Astrocyte (in vitro differentiated cells and primary cell): ENCODE measurements at regions not wholly inside any gene's neighbourhood (a gene's known extent, or its start where the extent isn't known, plus 50 kb on each side); places are given as distances from the start of the nearest gene placed in this dataset.

Source experiments
- EZH2 ChIP-seq: IDR thresholded peaks from 2 replicates; pipeline ENCODE4 v1.6.1; 2012; ENCODE audit warnings: mild to moderate bottlenecking, low read length, inconsistent platforms; ENCODE audit not compliant: insufficient read depth
- TF ChIP-seq, protein P1 (sequence below): IDR thresholded peaks from 2 replicates; pipeline ENCODE4 v1.5.1; 2011; ENCODE audit warnings: low read depth, mild to moderate bottlenecking, inconsistent platforms, low read length, moderate library complexity; ENCODE audit not compliant: insufficient read depth

GRCh38 chr17:79350533-79350932 lies 260.3 kb downstream of the RBFOX3 start:
- TF ChIP-seq, protein P1, sequence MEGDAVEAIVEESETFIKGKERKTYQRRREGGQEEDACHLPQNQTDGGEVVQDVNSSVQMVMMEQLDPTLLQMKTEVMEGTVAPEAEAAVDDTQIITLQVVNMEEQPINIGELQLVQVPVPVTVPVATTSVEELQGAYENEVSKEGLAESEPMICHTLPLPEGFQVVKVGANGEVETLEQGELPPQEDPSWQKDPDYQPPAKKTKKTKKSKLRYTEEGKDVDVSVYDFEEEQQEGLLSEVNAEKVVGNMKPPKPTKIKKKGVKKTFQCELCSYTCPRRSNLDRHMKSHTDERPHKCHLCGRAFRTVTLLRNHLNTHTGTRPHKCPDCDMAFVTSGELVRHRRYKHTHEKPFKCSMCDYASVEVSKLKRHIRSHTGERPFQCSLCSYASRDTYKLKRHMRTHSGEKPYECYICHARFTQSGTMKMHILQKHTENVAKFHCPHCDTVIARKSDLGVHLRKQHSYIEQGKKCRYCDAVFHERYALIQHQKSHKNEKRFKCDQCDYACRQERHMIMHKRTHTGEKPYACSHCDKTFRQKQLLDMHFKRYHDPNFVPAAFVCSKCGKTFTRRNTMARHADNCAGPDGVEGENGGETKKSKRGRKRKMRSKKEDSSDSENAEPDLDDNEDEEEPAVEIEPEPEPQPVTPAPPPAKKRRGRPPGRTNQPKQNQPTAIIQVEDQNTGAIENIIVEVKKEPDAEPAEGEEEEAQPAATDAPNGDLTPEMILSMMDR, result no peak
- TF ChIP-seq EZH2, result no peak
